ENCODE measurements at regions not wholly inside any gene's neighbourhood (a gene's known extent, or its start where the extent isn't known, plus 50 kb on each side); places are given as distances from the start of the nearest gene placed in this dataset.

- TF ChIP-seq, protein P1, sequence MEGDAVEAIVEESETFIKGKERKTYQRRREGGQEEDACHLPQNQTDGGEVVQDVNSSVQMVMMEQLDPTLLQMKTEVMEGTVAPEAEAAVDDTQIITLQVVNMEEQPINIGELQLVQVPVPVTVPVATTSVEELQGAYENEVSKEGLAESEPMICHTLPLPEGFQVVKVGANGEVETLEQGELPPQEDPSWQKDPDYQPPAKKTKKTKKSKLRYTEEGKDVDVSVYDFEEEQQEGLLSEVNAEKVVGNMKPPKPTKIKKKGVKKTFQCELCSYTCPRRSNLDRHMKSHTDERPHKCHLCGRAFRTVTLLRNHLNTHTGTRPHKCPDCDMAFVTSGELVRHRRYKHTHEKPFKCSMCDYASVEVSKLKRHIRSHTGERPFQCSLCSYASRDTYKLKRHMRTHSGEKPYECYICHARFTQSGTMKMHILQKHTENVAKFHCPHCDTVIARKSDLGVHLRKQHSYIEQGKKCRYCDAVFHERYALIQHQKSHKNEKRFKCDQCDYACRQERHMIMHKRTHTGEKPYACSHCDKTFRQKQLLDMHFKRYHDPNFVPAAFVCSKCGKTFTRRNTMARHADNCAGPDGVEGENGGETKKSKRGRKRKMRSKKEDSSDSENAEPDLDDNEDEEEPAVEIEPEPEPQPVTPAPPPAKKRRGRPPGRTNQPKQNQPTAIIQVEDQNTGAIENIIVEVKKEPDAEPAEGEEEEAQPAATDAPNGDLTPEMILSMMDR (IDR thresholded peaks at IDR 0.05), result no peak
- Mint-ChIP-seq H3K36me3 (ENCODE audit: unreplicated experiment) (no peaks in the 10 kb centered on the region), H3K27ac (ENCODE audit: unreplicated experiment) (no peak overlapping the region), H3K4me3 (ENCODE audit: unreplicated experiment) (no peak overlapping the region), H3K9me3 (ENCODE audit: unreplicated experiment) (peaks cover 61% of the 10 kb centered on the region), H3K4me1 (ENCODE audit: unreplicated experiment) (no peaks in the 10 kb centered on the region), H3K27me3 (ENCODE audit: unreplicated experiment) (no peaks in the 10 kb centered on the region)
- no peak for DNase-seq (ENCODE audit: extremely low spot score, unreplicated experiment)
Observed at GRCh38 chr3:6182909-6183308, 678.0 kb upstream of the GRM7 start.

DNA sequence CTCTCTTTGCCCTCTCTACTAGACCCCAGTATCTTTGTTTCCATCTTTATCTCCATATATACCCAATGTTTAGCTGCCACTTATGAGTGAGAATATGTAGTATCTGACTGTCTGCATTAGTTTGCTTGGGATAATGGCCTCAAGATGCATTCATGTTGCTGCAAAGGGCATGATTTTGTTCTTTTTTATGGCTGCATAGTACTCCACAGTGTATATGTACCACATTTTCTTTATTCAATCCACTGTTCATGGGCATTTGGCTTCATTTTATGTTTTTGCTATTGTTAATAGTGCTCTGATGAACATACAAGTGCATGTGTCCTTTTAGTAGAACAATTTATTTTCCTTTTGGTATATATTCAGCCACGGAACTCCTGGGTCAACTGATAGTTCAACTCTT, 671.5 kb upstream of the GRM7 start:
- DNase-seq (ENCODE audit: extremely low spot score, unreplicated experiment), result no peak
- Mint-ChIP-seq H3K9me3 (ENCODE audit: unreplicated experiment) (peaks cover 53% of the 10 kb centered on the region), H3K4me3 (ENCODE audit: unreplicated experiment) (no peak overlapping the region), H3K4me1 (ENCODE audit: unreplicated experiment) (no peaks in the 10 kb centered on the region), H3K27ac (ENCODE audit: unreplicated experiment) (no peak overlapping the region), H3K36me3 (ENCODE audit: unreplicated experiment) (no peaks in the 10 kb centered on the region), H3K27me3 (ENCODE audit: unreplicated experiment) (no peaks in the 10 kb centered on the region)
- TF ChIP-seq, protein P1 (IDR thresholded peaks at IDR 0.05), result no peak

DNA sequence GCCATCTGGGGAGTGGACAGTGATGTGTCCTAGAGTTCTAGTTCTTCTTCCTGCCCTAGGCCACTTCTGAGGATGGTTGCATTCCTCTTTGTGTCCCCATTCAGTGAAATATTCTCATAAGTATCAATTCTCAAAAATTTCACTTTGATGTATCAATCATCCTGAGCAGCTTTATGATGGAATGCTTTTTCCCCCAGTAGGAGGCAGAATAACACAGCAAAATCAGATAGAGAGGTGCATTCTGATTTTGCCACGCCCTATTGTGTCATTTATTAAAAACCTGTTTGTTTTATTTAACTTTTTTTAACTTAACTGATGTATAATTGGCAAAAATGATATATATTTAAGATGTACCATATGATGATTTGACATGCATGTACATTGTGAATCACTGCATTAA, 656.0 kb upstream of the GRM7 start:
- no peak overlapping the region for H3K27ac Mint-ChIP-seq (ENCODE audit: unreplicated experiment)
- H3K36me3 Mint-ChIP-seq (ENCODE audit: unreplicated experiment), result no peaks in the 10 kb centered on the region
- DNase-seq (ENCODE audit: extremely low spot score, unreplicated experiment), result no peak
- peaks cover 27% of the 10 kb centered on the region for H3K9me3 Mint-ChIP-seq (ENCODE audit: unreplicated experiment)
- H3K27me3 Mint-ChIP-seq (ENCODE audit: unreplicated experiment), result no peaks in the 10 kb centered on the region
- no peak overlapping the region for H3K4me3 Mint-ChIP-seq (ENCODE audit: unreplicated experiment)
- TF ChIP-seq, protein P1 (IDR thresholded peaks at IDR 0.05), result no peak
- no peaks in the 10 kb centered on the region for H3K4me1 Mint-ChIP-seq (ENCODE audit: unreplicated experiment)

GRCh38 chr3:6216135-6217026, 644.5 kb upstream of the GRM7 start:
- no peak overlapping the region for H3K27ac Mint-ChIP-seq (ENCODE audit: unreplicated experiment)
- no peaks in the 10 kb centered on the region for H3K27me3 Mint-ChIP-seq (ENCODE audit: unreplicated experiment)
- H3K4me1 Mint-ChIP-seq (ENCODE audit: unreplicated experiment), result no peaks in the 10 kb centered on the region
- H3K9me3 Mint-ChIP-seq (ENCODE audit: unreplicated experiment), result peaks cover 21% of the 10 kb centered on the region
- DNase-seq (ENCODE audit: extremely low spot score, unreplicated experiment), result no peak
- TF ChIP-seq, protein P1 (IDR thresholded peaks at IDR 0.05), result no peak
- H3K4me3 Mint-ChIP-seq (ENCODE audit: unreplicated experiment), result no peak overlapping the region
- H3K36me3 Mint-ChIP-seq (ENCODE audit: unreplicated experiment), result no peaks in the 10 kb centered on the region

GRCh38 chr3:6220447-6220846, 640.5 kb upstream of the GRM7 start:
- no peak for DNase-seq (ENCODE audit: extremely low spot score, unreplicated experiment)
- H3K27ac Mint-ChIP-seq (ENCODE audit: unreplicated experiment), result no peak overlapping the region
- TF ChIP-seq, protein P1 (IDR thresholded peaks at IDR 0.05), result no peak
- no peak overlapping the region for H3K4me3 Mint-ChIP-seq (ENCODE audit: unreplicated experiment)
- H3K27me3 Mint-ChIP-seq (ENCODE audit: unreplicated experiment), result no peaks in the 10 kb centered on the region
- H3K36me3 Mint-ChIP-seq (ENCODE audit: unreplicated experiment), result no peaks in the 10 kb centered on the region
- peaks cover 22% of the 10 kb centered on the region for H3K9me3 Mint-ChIP-seq (ENCODE audit: unreplicated experiment)
- H3K4me1 Mint-ChIP-seq (ENCODE audit: unreplicated experiment), result no peaks in the 10 kb centered on the region

Measured in osteocyte (in vitro differentiated cells).